GM12878 (cell line): ENCODE measurements at regions not wholly inside any gene's neighbourhood (a gene's known extent, or its start where the extent isn't known, plus 50 kb on each side); places are given as distances from the start of the nearest gene placed in this dataset.

Experiments
- ATAC-seq: fragments of 200-7000 bp; cut with Tn5 transposase; 3 replicates; pipeline ENCODE4 v1.9.1; 2020; ENCODE audit warnings: mild to moderate bottlenecking, moderate library complexity
- BruUV-seq: library from RNA; stranded (reverse); fragments of 400-500 nt; replicated peaks from 2 replicates; lab custom pipeline; 2021; lab: Mats Ljungman, UMichigan
- CTCF ChIA-PET: fragments of 300-600 bp; sonication (Branson Sonifier 250); formaldehyde crosslinking; extraction: SDS; loops from one replicate; lab custom pipeline; 2021; ENCODE audit warnings: inconsistent platforms; lab: Yijun Ruan, JAX
- POLR2A ChIA-PET: fragments of 350-600 bp; formaldehyde crosslinking; extraction: SDS; loops from one replicate; lab custom pipeline; 2021; ENCODE audit warnings: inconsistent platforms; lab: Charles Lee
- RAD21 ChIA-PET: fragments of 300-600 bp; sonication (Branson Sonifier 250); formaldehyde crosslinking; loops from one replicate; lab custom pipeline; 2023; ENCODE audit warnings: antibody characterized with exemption; ENCODE audit not compliant: unreplicated experiment; lab: Charles Lee
- SMC1A ChIA-PET: fragments of 300-600 bp; sonication (Branson Sonifier 250); formaldehyde crosslinking; loops from one replicate; lab custom pipeline; 2023; ENCODE audit not compliant: unreplicated experiment, uncharacterized antibody; lab: Charles Lee
- DNase-seq: peaks from one replicate; pipeline ENCODE4 v3.0.0-alpha.2; 2011; ENCODE audit warnings: low read depth, low spot score
- FAIRE-seq: peaks from 3 replicates; lab custom pipeline; 2011; peaks lifted over from hg19 to GRCh38; lab: Jason Lieb, UNC
- H2AFZ ChIP-seq: 2 replicates; pipeline ENCODE4 v1.6.0; 2011; ENCODE audit warnings: low read depth, low read length, control low read depth; ENCODE audit not compliant: control insufficient read depth
- H3K27ac ChIP-seq: 2 replicates; pipeline ENCODE4 v1.5.1; 2011; ENCODE audit warnings: control low read depth; ENCODE audit not compliant: control insufficient read depth, insufficient read depth
- H3K27me3 ChIP-seq, 2 experiments: replicated peaks in 1 of 2; 2 replicates each; pipeline versions ENCODE4 v1.6.0 to v1.6.1; 2011; ENCODE audit warnings: low read length in 1 of 2; ENCODE audit not compliant: control insufficient read depth in 2 of 2, insufficient read depth in 2 of 2
- H3K36me3 ChIP-seq, 2 experiments: 2 replicates each; pipeline ENCODE4 v1.5.1; 2011; ENCODE audit warnings: low read length in 1 of 2; ENCODE audit not compliant: control insufficient read depth in 2 of 2, insufficient read depth in 2 of 2
- H3K4me1 ChIP-seq: 2 replicates; pipeline ENCODE4 v1.6.1; 2011; ENCODE audit warnings: mild to moderate bottlenecking, low read length, moderate library complexity, mixed read lengths; ENCODE audit not compliant: control insufficient read depth, insufficient read depth
- H3K4me2 ChIP-seq: 2 replicates; pipeline ENCODE4 v1.6.0; 2011; ENCODE audit warnings: control low read depth; ENCODE audit not compliant: control insufficient read depth, insufficient read depth
- H3K4me3 ChIP-seq: fragments of 200-600 bp; sonication (generic); 2 replicates; pipeline ENCODE4 v1.5.1; 2016
- H3K79me2 ChIP-seq: 2 replicates; pipeline ENCODE4 v1.6.0; 2011; ENCODE audit warnings: low read length; ENCODE audit not compliant: control insufficient read depth, insufficient read depth
- H3K9ac ChIP-seq: 2 replicates; pipeline ENCODE4 v1.8.0; 2011; ENCODE audit warnings: low read length, control low read depth, mixed read lengths; ENCODE audit not compliant: control insufficient read depth, insufficient read depth
- H3K9me3 ChIP-seq: replicated peaks from 3 replicates; pipeline ENCODE4 v1.5.1; 2011; ENCODE audit warnings: mild to moderate bottlenecking, low read length; ENCODE audit not compliant: control insufficient read depth, insufficient read depth
- H4K20me1 ChIP-seq: 2 replicates; pipeline ENCODE4 v1.6.0; 2011; ENCODE audit not compliant: control insufficient read depth, insufficient read depth
- ASH2L ChIP-seq: fragments of 300-600, 200-600 bp; sonication (generic); IDR thresholded peaks from 2 replicates; pipeline ENCODE4 v1.6.1; 2017; ENCODE audit warnings: low read depth, mild to moderate bottlenecking, borderline replicate concordance
- CHD1 ChIP-seq: IDR thresholded peaks from 2 replicates; pipeline ENCODE4 v1.6.1; 2012; ENCODE audit warnings: low read depth, low read length, improper control_type of control experiment
- CHD4 ChIP-seq: fragments of 200-600 bp; sonication (generic); IDR thresholded peaks from 2 replicates; pipeline ENCODE4 v1.6.1; 2016; ENCODE audit warnings: mild to moderate bottlenecking
- RB1 ChIP-seq: fragments of 450-650 bp; formaldehyde crosslinking; IDR thresholded peaks from 2 replicates; pipeline ENCODE4 v1.6.1; 2017; ENCODE audit warnings: mild to moderate bottlenecking, borderline replicate concordance
- TAF1 ChIP-seq: IDR thresholded peaks from 2 replicates; pipeline ENCODE4 v1.6.1; 2011; ENCODE audit warnings: mild to moderate bottlenecking, low read depth, low read length, borderline replicate concordance
- ZSCAN29 ChIP-seq: fragments of 450-650 bp; IDR thresholded peaks from 2 replicates; pipeline ENCODE4 v1.6.1; 2017; ENCODE audit warnings: mild to moderate bottlenecking, moderate library complexity
- ZZZ3 ChIP-seq: IDR thresholded peaks from 2 replicates; pipeline ENCODE4 v1.6.1; 2011; ENCODE audit warnings: low read depth; ENCODE audit not compliant: control insufficient read depth, insufficient read length
- WGBS: methylation state at CpG from one replicate; pipeline ENCODE4 v1.1.6; 2016; ENCODE audit warnings: low lambda C conversion rate; ENCODE audit not compliant: insufficient replicate concordance, insufficient coverage; ENCODE audit errors: missing lambda C conversion rate; 5-methylcytosine and 5-hydroxymethylcytosine counted together
- in situ Hi-C: fragments of 300-500 bp; cut with MboI; formaldehyde crosslinking; loops from 9 replicates; pipeline ENCODE4 v1.14.3; 2018; ENCODE audit warnings: mixed read lengths
- intact Hi-C: fragments of 100-400 bp; cut with micrococcal nuclease; formaldehyde crosslinking; loops from one replicate; pipeline ENCODE4 v1.14.2; 2022; ENCODE audit not compliant: unreplicated experiment
- TF ChIP-seq, protein P1 (sequence below), 3 experiments: IDR thresholded peaks in 2 of 3; conservative IDR thresholded peaks in 1 of 3; 2 replicates each; pipeline ENCODE4 v1.5.1; 2011; ENCODE audit warnings: low read depth in 3 of 3, low read length in 3 of 3, mild to moderate bottlenecking in 3 of 3, control low read depth in 2 of 3, moderate library complexity in 2 of 3, inconsistent platforms in 1 of 3, mixed read lengths in 1 of 3; ENCODE audit not compliant: control insufficient read depth in 2 of 3, insufficient read depth in 1 of 3; ENCODE audit errors: extremely low read depth in 1 of 3
- TF ChIP-seq, protein P2 (sequence below): fragments of 450-650 bp; formaldehyde crosslinking; IDR thresholded peaks from 2 replicates; pipeline ENCODE4 v1.5.0; 2022; ENCODE audit warnings: mild to moderate bottlenecking, missing genetic modification characterization

GRCh38 chr10:85043207-85043606 is 714.8 kb downstream of the CCSER2 start (continued):
- no peak for TF ChIP-seq TAF1

DNA sequence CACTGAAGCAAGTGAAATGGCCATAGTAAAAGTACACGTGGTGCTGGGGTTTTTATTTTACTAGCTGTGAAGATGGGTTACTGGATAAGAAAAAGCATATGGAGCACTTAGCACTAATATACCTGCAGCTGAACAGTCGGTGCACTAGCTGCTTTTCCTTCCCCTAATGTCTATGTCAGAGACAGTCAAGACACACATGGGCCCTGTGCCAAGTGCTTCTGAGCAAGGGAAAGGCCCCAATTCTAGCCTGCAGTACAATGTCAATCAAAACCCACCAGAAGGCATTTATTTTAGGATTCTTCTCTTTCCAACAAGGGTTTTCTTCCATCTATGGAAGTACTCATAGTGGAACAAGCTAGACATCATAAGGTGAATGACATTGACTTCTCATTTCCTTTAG is 716.7 kb downstream of the CCSER2 start:
- WGBS, result 0% methylated on average over 2 of the region's 2 CpGs
- in situ Hi-C loops, result no loop called here

More for the DNA sequence above, 716.7 kb downstream of the CCSER2 start:
- ChIA-PET RAD21 (no interaction called here), SMC1A (no interaction called here), CTCF (no interaction called here), POLR2A (no interaction called here)
- no peaks in the 10 kb centered on the region for H3K27me3 ChIP-seq
- no peaks in the 10 kb centered on the region for H4K20me1 ChIP-seq
- H3K4me3 ChIP-seq, result no peak overlapping the region
- H3K36me3 ChIP-seq, result no peaks in the 10 kb centered on the region
- no peak overlapping the region for H3K4me2 ChIP-seq
- FAIRE-seq (no peak), DNase-seq (no peak), ATAC-seq (no peak)
- no peaks in the 10 kb centered on the region for H3K79me2 ChIP-seq
- H3K9me3 ChIP-seq, result no peaks in the 10 kb centered on the region
- no TSS peak for BruUV-seq
- TF ChIP-seq ASH2L, result no peak
- TF ChIP-seq CHD4, result no peak
- TF ChIP-seq CHD1, result no peak
- TF ChIP-seq, protein P1, sequence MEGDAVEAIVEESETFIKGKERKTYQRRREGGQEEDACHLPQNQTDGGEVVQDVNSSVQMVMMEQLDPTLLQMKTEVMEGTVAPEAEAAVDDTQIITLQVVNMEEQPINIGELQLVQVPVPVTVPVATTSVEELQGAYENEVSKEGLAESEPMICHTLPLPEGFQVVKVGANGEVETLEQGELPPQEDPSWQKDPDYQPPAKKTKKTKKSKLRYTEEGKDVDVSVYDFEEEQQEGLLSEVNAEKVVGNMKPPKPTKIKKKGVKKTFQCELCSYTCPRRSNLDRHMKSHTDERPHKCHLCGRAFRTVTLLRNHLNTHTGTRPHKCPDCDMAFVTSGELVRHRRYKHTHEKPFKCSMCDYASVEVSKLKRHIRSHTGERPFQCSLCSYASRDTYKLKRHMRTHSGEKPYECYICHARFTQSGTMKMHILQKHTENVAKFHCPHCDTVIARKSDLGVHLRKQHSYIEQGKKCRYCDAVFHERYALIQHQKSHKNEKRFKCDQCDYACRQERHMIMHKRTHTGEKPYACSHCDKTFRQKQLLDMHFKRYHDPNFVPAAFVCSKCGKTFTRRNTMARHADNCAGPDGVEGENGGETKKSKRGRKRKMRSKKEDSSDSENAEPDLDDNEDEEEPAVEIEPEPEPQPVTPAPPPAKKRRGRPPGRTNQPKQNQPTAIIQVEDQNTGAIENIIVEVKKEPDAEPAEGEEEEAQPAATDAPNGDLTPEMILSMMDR (IDR thresholded peaks at IDR 0.05 in 2 of 3, conservative IDR thresholded peaks at IDR 0.05 in 1 of 3; ENCODE audit: control insufficient read depth in 2 of 3, extremely low read depth in 1 of 3, insufficient read depth in 1 of 3, low read depth in 3 of 3, low read length in 3 of 3), result no peak
- TF ChIP-seq ZZZ3, result no peak
- TF ChIP-seq, protein P2, sequence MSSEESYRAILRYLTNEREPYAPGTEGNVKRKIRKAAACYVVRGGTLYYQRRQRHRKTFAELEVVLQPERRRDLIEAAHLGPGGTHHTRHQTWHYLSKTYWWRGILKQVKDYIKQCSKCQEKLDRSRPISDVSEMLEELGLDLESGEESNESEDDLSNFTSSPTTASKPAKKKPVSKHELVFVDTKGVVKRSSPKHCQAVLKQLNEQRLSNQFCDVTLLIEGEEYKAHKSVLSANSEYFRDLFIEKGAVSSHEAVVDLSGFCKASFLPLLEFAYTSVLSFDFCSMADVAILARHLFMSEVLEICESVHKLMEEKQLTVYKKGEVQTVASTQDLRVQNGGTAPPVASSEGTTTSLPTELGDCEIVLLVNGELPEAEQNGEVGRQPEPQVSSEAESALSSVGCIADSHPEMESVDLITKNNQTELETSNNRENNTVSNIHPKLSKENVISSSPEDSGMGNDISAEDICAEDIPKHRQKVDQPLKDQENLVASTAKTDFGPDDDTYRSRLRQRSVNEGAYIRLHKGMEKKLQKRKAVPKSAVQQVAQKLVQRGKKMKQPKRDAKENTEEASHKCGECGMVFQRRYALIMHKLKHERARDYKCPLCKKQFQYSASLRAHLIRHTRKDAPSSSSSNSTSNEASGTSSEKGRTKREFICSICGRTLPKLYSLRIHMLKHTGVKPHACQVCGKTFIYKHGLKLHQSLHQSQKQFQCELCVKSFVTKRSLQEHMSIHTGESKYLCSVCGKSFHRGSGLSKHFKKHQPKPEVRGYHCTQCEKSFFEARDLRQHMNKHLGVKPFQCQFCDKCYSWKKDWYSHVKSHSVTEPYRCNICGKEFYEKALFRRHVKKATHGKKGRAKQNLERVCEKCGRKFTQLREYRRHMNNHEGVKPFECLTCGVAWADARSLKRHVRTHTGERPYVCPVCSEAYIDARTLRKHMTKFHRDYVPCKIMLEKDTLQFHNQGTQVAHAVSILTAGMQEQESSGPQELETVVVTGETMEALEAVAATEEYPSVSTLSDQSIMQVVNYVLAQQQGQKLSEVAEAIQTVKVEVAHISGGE (CRISPR knock-in tag), result no peak
- no peak for TF ChIP-seq RB1
- no peak for TF ChIP-seq ZSCAN29
- H2AFZ ChIP-seq, result no peak overlapping the region
- H3K4me1 ChIP-seq, result no peaks in the 10 kb centered on the region
- no peak overlapping the region for H3K9ac ChIP-seq
- intact Hi-C loops, result no loop called here
- H3K27ac ChIP-seq, result no peak overlapping the region
